Prostate gland (tissue), 2 donors: ENCODE measurements at regions not wholly inside any gene's neighbourhood (a gene's known extent, or its start where the extent isn't known, plus 50 kb on each side); places are given as distances from the start of the nearest gene placed in this dataset.

Experiments used
- DNase-seq: peaks from one replicate; pipeline ENCODE4 v3.0.0-alpha.2; 2019; ENCODE audit warnings: low spot score
- H3K27ac ChIP-seq, 2 donors: fragments of 200-600 bp; sonication (generic); 2 replicates each; pipeline ENCODE4 v1.5.1; 2017 to 2019
- H3K27me3 ChIP-seq: fragments of 200-600 bp; sonication (generic); replicated peaks from 2 replicates; pipeline ENCODE4 v1.5.1; 2019; ENCODE audit not compliant: insufficient read depth
- H3K36me3 ChIP-seq, 2 donors: fragments of 200-600 bp; sonication (generic); 1 replicate in 1 of 2; 2 replicates in 1 of 2; pipeline versions ENCODE4 v1.5.1 to v1.8.1; 2017 to 2019
- H3K4me1 ChIP-seq: fragments of 200-600 bp; sonication (generic); replicated peaks from 2 replicates; pipeline ENCODE4 v1.5.1; 2019
- H3K4me3 ChIP-seq, 2 donors: fragments of 200-600 bp; sonication (generic); 2 replicates each; pipeline ENCODE4 v1.5.1; 2017 to 2019
- H3K9me3 ChIP-seq: fragments of 200-600 bp; sonication (generic); 2 replicates; pipeline ENCODE4 v1.5.1; 2017
- POLR2A ChIP-seq: fragments of 450-650 bp; IDR thresholded peaks from one replicate; pipeline ENCODE4 v1.6.1; 2016; ENCODE audit warnings: antibody characterized with exemption, mild to moderate bottlenecking
- POLR2AphosphoS5 ChIP-seq: sonication (generic); formaldehyde crosslinking; IDR thresholded peaks from one replicate; pipeline ENCODE4 v1.6.1; 2017; ENCODE audit warnings: antibody characterized with exemption
- WGBS: methylation state at CpG from one replicate; pipeline ENCODE4 v1.1.5; 2018; 5-methylcytosine and 5-hydroxymethylcytosine counted together
- intact Hi-C: fragments of 100-400 bp; cut with DNase I; formaldehyde crosslinking; loops from one replicate; pipeline ENCODE4 v1.14.2; 2022
- TF ChIP-seq, protein P1 (sequence below), 4 experiments: fragments of 200-600 bp in 2 of 4; fragments of 450-650 bp in 2 of 4; sonication (generic) in 2 of 4; IDR thresholded peaks; 1 replicate in 3 of 4; 2 replicates in 1 of 4; pipeline ENCODE4 v1.5.1; 2016 to 2019; ENCODE audit warnings: antibody characterized with exemption in 4 of 4, mild to moderate bottlenecking in 2 of 4, moderate library complexity in 2 of 4

DNA sequence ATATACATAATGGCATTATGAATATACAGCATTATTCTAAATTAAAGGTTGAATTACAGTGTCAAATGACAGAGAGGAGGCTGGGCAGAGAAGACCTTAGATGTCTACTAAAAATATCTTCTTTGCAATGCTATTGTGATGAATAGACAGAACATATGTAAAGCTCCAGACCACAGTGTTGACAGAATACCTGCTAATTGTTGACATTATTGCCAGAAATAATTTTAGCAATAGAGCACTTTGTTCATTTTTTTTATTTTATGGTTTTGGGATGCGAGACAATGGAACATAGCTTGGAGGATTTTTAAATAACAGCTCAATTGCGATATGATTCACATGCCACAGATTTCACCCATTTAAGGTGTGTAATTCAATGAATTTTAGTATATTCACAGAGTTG, 508.8 kb downstream of the PSAT1 start:
- no peak for DNase-seq
- no peaks in the 10 kb centered on the region for H3K27me3 ChIP-seq
- intact Hi-C loops = no loop called here
- no peak for TF ChIP-seq POLR2A
- no peak for TF ChIP-seq POLR2AphosphoS5
- TF ChIP-seq, protein P1, sequence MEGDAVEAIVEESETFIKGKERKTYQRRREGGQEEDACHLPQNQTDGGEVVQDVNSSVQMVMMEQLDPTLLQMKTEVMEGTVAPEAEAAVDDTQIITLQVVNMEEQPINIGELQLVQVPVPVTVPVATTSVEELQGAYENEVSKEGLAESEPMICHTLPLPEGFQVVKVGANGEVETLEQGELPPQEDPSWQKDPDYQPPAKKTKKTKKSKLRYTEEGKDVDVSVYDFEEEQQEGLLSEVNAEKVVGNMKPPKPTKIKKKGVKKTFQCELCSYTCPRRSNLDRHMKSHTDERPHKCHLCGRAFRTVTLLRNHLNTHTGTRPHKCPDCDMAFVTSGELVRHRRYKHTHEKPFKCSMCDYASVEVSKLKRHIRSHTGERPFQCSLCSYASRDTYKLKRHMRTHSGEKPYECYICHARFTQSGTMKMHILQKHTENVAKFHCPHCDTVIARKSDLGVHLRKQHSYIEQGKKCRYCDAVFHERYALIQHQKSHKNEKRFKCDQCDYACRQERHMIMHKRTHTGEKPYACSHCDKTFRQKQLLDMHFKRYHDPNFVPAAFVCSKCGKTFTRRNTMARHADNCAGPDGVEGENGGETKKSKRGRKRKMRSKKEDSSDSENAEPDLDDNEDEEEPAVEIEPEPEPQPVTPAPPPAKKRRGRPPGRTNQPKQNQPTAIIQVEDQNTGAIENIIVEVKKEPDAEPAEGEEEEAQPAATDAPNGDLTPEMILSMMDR (IDR thresholded peaks at IDR 0.05) = no peak
- no peaks in the 10 kb centered on the region for H3K4me1 ChIP-seq
- no peak overlapping the region for H3K4me3 ChIP-seq
- H3K9me3 ChIP-seq = no peaks in the 10 kb centered on the region
- no peak overlapping the region for H3K27ac ChIP-seq
- WGBS = 75% methylated on average over 2 of the region's 2 CpGs
- H3K36me3 ChIP-seq = no peaks in the 10 kb centered on the region

DNA sequence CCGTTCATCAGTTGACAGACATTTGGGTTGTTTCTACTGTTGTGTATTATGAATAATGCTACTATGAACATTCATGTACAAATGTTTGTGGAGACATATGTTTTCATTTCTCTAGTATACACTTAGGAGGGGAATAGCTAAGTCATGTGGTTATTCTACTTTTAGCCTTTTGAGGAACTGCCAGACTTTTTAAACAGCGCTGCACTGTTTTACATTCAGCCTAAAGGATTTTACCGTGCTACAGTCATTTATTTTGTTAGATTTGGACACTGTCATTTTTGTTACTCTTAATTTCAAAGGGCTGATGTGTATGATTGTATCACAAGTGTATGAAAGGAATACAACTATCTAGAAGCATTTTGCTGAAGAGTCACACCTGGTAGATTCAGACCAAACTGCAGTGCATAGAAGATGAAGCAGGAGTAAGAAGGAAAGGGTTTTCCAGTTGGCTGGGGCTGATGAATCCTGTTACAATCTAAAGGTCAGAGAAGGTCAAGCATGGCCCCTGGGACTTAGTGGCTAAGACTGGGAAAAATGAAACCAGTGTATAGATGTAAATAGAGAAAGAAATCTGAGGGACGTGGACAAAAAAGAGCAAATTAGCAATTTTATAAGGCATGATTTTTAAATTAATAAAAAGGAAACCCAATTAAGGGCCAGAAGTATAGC, 509.7 kb downstream of the PSAT1 start:
- no peak for TF ChIP-seq POLR2A
- no peak for TF ChIP-seq POLR2AphosphoS5
- TF ChIP-seq, protein P1 (IDR thresholded peaks at IDR 0.05) = no peak
- no peak for DNase-seq
- Histone ChIP-seq H3K4me3 (no peak overlapping the region), H3K9me3 (no peaks in the 10 kb centered on the region), H3K36me3 (no peaks in the 10 kb centered on the region), H3K27ac (no peak overlapping the region), H3K27me3 (no peaks in the 10 kb centered on the region), H3K4me1 (no peaks in the 10 kb centered on the region)
- intact Hi-C loops = no loop called here
- 75% methylated on average over 4 of the region's 4 CpGs for WGBS

DNA sequence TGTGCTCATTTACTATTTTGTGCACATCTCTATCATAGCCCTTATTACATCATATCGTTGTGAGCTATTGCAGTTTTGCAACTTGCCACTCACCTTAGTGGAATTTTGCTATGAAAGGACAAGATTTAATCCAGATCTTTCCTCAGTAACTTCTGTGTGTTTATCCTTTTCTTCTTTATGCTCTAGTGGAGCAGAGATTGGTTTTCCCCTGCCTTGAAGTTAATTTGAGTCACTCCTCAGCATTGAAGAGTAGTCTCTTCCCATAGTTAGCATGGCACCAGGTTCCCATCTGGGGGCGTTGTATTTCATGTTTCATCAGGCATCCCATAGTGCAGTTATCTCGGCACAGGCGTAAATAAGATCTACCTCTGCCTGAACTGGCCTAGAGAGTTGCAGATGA, 510.4 kb downstream of the PSAT1 start:
- Histone ChIP-seq H3K27ac (no peak overlapping the region), H3K4me1 (no peaks in the 10 kb centered on the region), H3K27me3 (no peaks in the 10 kb centered on the region), H3K36me3 (no peaks in the 10 kb centered on the region), H3K4me3 (no peak overlapping the region), H3K9me3 (no peaks in the 10 kb centered on the region)
- TF ChIP-seq POLR2AphosphoS5 (no peak), POLR2A (no peak)
- TF ChIP-seq, protein P1 (IDR thresholded peaks at IDR 0.05) = no peak
- WGBS = 89% methylated on average over 4 of the region's 4 CpGs
- intact Hi-C loops = no loop called here
- DNase-seq = no peak

DNA sequence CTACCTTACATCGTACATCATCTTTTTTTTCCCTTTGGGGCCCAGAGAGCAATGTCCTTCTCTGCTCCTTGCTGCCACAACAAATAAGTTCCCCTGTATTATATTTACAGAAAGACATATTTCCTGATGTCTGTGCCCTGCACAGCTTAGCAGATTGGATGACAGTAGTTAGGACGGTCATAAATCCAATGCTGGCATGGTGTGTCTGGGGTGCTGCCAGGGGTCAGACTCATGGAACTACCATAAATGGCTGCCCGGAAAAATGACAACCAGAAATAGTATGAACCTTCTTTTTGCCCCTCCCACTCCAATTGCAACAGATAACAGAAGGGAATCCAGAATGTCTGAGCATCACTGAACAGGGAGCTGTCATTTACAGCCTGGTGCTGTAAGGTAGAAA, 511.1 kb downstream of the PSAT1 start:
- TF ChIP-seq, protein P1 (IDR thresholded peaks at IDR 0.05) = no peak
- TF ChIP-seq POLR2AphosphoS5 (no peak), POLR2A (no peak)
- DNase-seq = no peak
- Histone ChIP-seq H3K27ac (no peak overlapping the region), H3K9me3 (no peaks in the 10 kb centered on the region), H3K27me3 (no peaks in the 10 kb centered on the region), H3K36me3 (no peaks in the 10 kb centered on the region), H3K4me3 (no peak overlapping the region), H3K4me1 (no peaks in the 10 kb centered on the region)
- 72% methylated on average over 3 of the region's 3 CpGs for WGBS
- intact Hi-C loops = no loop called here

DNA sequence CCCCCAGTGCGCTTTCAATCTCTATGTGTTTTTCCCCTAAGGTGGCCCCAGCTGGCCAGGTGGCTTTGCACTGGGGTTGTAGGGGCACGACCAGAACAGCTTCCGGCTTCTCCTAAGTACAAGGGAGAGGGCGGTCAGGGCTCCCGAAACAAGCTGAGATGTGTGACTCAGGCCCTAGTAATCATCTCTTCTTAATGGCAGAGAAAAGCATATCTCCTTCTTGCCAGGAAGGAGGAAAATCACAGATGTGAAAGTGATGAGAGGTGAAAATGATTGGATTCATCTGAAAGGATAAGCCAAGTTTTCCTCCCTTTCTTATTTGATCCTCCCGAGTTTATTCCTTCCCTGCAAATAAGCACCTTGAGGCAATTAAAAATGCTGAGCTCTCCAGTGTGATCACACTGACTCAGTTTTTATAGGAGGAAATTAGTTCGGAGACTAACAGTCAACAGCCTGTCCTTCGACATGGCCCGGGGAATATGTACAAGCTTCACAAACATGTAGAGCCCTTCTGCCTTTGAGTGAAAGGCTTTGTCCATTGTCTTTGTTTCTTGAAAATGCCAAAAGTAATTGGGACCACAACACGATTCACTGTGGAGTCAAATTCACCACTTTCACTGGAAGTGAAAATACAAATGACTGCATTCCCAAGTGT, 514.8 kb downstream of the PSAT1 start:
- no peak overlapping the region for H3K4me3 ChIP-seq
- 52% methylated on average over 10 of the region's 10 CpGs for WGBS
- no peak overlapping the region for H3K27ac ChIP-seq
- no peaks in the 10 kb centered on the region for H3K27me3 ChIP-seq
- H3K4me1 ChIP-seq = no peaks in the 10 kb centered on the region
- no peaks in the 10 kb centered on the region for H3K36me3 ChIP-seq
- DNase-seq = no peak
- TF ChIP-seq, protein P1 (IDR thresholded peaks at IDR 0.05) = no peak
- TF ChIP-seq POLR2A = no peak
- no peak for TF ChIP-seq POLR2AphosphoS5
- intact Hi-C loops = no loop called here
- H3K9me3 ChIP-seq = no peaks in the 10 kb centered on the region
